ENCODE measurements at regions not wholly inside any gene's neighbourhood (a gene's known extent, or its start where the extent isn't known, plus 50 kb on each side); places are given as distances from the start of the nearest gene placed in this dataset.

- no peaks in the 10 kb centered on the region for H3K9me3 ChIP-seq
- H3K4me3 ChIP-seq, result no peak overlapping the region
- no peak for TF ChIP-seq CTCF (IDR thresholded peaks at IDR 0.05)
- TF ChIP-seq POLR2AphosphoS5 (IDR thresholded peaks at IDR 0.05), result peak in 2 of 3 donors; percentile 11 to 23
- TF ChIP-seq POLR2A (IDR thresholded peaks at IDR 0.05), result no peak
- no peaks in the 10 kb centered on the region for H3K36me3 ChIP-seq
- peak; percentile 82 to 87 for DNase-seq (ENCODE audit: low spot score in 2 of 2)
- intact Hi-C loops (cut with DNase I; ENCODE audit: low total_unique reads), result no loop called here
- H3K4me1 ChIP-seq, result peaks cover 0 to 2% of the 10 kb centered on the region in 2 donors
- H3K27me3 ChIP-seq, result no peaks in the 10 kb centered on the region
- H3K27ac ChIP-seq, result peak overlapping the region; percentile 41 to 45
These were observed 568.4 kb downstream of the TNS1 start for GRCh38 chr2:217434180-217434975.

- TF ChIP-seq POLR2AphosphoS5 (IDR thresholded peaks at IDR 0.05) (no peak), CTCF (IDR thresholded peaks at IDR 0.05) (no peak), POLR2A (IDR thresholded peaks at IDR 0.05) (no peak)
- Histone ChIP-seq H3K36me3 (no peaks in the 10 kb centered on the region), H3K4me1 (peaks cover 0 to 2% of the 10 kb centered on the region in 2 donors), H3K9me3 (no peaks in the 10 kb centered on the region), H3K27ac (peak overlapping the region; percentile 9 to 41), H3K4me3 (no peak overlapping the region), H3K27me3 (no peaks in the 10 kb centered on the region)
- intact Hi-C loops (cut with DNase I; ENCODE audit: low total_unique reads), result no loop called here
- no peak for DNase-seq (ENCODE audit: low spot score in 2 of 2)
These were observed 569.3 kb downstream of the TNS1 start for GRCh38 chr2:217433522-217433921.

GRCh38 chr2:217431577-217432269 is 571.1 kb downstream of the TNS1 start:
- peak in 1 of 2 donors; percentile 50 for DNase-seq (ENCODE audit: low spot score in 2 of 2)
- H3K27ac ChIP-seq, result peak overlapping the region; percentile 20 to 63
- TF ChIP-seq POLR2AphosphoS5 (IDR thresholded peaks at IDR 0.05), result no peak
- no peak for TF ChIP-seq CTCF (IDR thresholded peaks at IDR 0.05)
- TF ChIP-seq POLR2A (IDR thresholded peaks at IDR 0.05), result no peak
- no peaks in the 10 kb centered on the region for H3K36me3 ChIP-seq
- H3K9me3 ChIP-seq, result no peaks in the 10 kb centered on the region
- intact Hi-C loops (cut with DNase I; ENCODE audit: low total_unique reads), result no loop called here
- peaks cover 0 to 2% of the 10 kb centered on the region in 2 donors for H3K4me1 ChIP-seq
- H3K4me3 ChIP-seq, result no peak overlapping the region
- no peaks in the 10 kb centered on the region for H3K27me3 ChIP-seq

GRCh38 chr2:217430916-217431576 is 571.2 kb upstream of the TNP1 start:
- intact Hi-C loops (cut with DNase I; ENCODE audit: low total_unique reads), result no loop called here
- Histone ChIP-seq H3K36me3 (no peaks in the 10 kb centered on the region), H3K4me3 (no peak overlapping the region), H3K4me1 (peaks cover 0 to 2% of the 10 kb centered on the region in 2 donors), H3K27me3 (no peaks in the 10 kb centered on the region), H3K9me3 (no peaks in the 10 kb centered on the region), H3K27ac (peak overlapping the region; percentile 7 to 63)
- no peak for TF ChIP-seq CTCF (IDR thresholded peaks at IDR 0.05)
- no peak for DNase-seq (ENCODE audit: low spot score in 2 of 2)
